ENCODE measurements at regions not wholly inside any gene's neighbourhood (a gene's known extent, or its start where the extent isn't known, plus 50 kb on each side); places are given as distances from the start of the nearest gene placed in this dataset.

DNA sequence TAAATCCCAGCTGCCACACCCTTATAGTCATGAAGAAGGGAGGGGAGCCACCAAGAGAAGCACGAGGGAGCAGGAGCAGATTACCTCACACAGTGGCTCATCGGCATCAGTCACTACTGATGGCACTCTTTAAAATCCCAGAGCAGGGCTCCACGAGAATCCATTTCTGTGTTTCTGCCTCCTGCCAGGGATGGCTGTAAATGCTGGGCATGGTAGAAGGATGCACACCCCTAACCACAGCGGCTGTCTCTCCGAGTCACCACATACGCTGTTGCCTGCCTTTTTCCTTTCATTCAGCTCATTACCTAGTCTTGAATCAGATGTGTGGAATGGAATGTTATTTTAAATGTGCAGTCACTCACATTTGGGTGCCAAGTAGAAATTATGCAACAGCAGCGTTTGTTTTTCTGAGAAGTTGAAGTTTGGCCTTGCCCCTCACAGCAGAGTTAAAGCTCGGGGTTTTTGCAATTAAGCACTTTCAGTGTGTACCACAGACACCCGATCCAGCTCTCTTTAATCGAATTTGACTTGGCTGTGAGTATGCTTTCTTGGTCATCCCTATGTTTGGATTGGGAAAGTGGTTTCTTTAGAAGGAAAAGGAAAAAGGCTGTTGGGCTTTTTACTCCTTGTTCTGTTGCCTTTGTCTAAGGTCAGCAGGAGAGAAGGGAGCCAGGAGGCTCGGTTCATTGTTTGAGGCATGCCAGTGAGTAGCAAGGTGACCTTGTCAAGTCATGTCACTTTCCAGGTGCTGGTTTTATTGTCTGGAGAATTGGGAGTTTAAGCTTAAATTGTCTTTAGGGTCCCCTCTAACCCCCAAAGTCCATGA is 284.2 kb upstream of the TPM1 start:
- Histone ChIP-seq H3K36me3 (replicated peaks; ENCODE audit: insufficient read depth, low read length) (no peaks in the 10 kb centered on the region), H3K4me1 (ENCODE audit: low read length) (no peaks in the 10 kb centered on the region), H3K4me3 (ENCODE audit: low read length) (no peak overlapping the region), H3K79me2 (ENCODE audit: low read length) (no peaks in the 10 kb centered on the region), H3K4me2 (ENCODE audit: low read depth, low read length) (no peak overlapping the region), H4K20me1 (ENCODE audit: insufficient read depth, low read length) (no peaks in the 10 kb centered on the region), H3K27me3 (replicated peaks; ENCODE audit: insufficient read depth, low read length) (no peaks in the 10 kb centered on the region), H3F3A (ENCODE audit: insufficient read depth, low read length) (no peaks in the 10 kb centered on the region), H3K9me2 (replicated peaks; ENCODE audit: insufficient read depth, low read length) (no peaks in the 10 kb centered on the region), H3K27ac (ENCODE audit: low read length) (no peak overlapping the region), H2AFZ (ENCODE audit: low read length) (no peak overlapping the region), H3K9me3 (replicated peaks; ENCODE audit: insufficient read depth, low read length) (no peaks in the 10 kb centered on the region), H3K9ac (ENCODE audit: low read length) (no peak overlapping the region)
- TF ChIP-seq EZH2phosphoT487 (IDR thresholded peaks at IDR 0.05; ENCODE audit: low read length) (no peak), CTCF (IDR thresholded peaks at IDR 0.05; ENCODE audit: low read length) (no peak), EZH2 (optimal IDR thresholded peaks at IDR 0.05; ENCODE audit: low read depth, low read length) (no peak)
- DNase-seq: no peak

DNA sequence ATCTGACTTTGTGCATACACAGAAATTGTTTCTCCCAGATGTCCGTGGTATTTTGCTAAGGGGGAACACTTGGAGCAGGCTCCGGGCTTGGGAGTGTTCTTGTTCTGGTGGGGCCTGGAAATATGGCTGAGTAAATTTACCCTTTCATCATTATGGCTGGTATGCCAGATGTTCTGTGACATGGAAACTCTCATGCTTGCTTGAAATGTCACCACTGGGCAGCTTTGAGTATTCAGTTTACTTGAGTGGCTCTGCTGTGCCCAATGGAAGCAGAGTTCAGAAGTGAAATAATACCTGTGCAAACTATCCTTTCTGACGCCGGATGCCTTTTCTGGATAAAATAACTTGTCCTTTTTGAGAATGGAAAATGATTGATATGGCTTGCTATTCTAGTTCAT is 283.6 kb upstream of the TPM1 start:
- TF ChIP-seq EZH2phosphoT487 (IDR thresholded peaks at IDR 0.05; ENCODE audit: low read length) (no peak), CTCF (IDR thresholded peaks at IDR 0.05; ENCODE audit: low read length) (no peak), EZH2 (optimal IDR thresholded peaks at IDR 0.05; ENCODE audit: low read depth, low read length) (no peak)
- Histone ChIP-seq H4K20me1 (ENCODE audit: insufficient read depth, low read length) (no peaks in the 10 kb centered on the region), H3K36me3 (replicated peaks; ENCODE audit: insufficient read depth, low read length) (no peaks in the 10 kb centered on the region), H3K9me2 (replicated peaks; ENCODE audit: insufficient read depth, low read length) (no peaks in the 10 kb centered on the region), H2AFZ (ENCODE audit: low read length) (no peak overlapping the region), H3K4me1 (ENCODE audit: low read length) (no peaks in the 10 kb centered on the region), H3K27me3 (replicated peaks; ENCODE audit: insufficient read depth, low read length) (no peaks in the 10 kb centered on the region), H3K9ac (ENCODE audit: low read length) (no peak overlapping the region), H3F3A (ENCODE audit: insufficient read depth, low read length) (no peaks in the 10 kb centered on the region), H3K27ac (ENCODE audit: low read length) (no peak overlapping the region), H3K4me3 (ENCODE audit: low read length) (no peak overlapping the region), H3K79me2 (ENCODE audit: low read length) (no peaks in the 10 kb centered on the region), H3K4me2 (ENCODE audit: low read depth, low read length) (no peak overlapping the region), H3K9me3 (replicated peaks; ENCODE audit: insufficient read depth, low read length) (no peaks in the 10 kb centered on the region)
- DNase-seq: no peak

DNA sequence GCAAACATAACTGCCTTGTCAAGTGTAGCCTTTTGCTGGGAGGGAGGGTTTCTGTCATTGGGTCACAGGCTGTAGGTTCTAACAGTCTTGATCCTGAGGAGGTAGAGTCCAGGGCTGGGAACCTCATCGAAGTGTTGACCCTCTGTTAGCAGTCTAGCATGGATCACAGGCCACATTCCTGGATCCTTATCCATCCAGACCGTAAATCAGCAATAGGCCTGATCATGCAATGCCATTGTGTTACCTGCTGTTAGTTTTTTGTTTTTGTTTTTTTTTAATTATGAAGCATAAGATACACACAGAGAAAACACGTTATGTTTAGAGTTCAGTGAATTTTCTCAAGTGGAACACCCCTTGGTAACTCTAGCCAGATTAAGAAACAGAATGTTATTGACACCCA is 282.0 kb upstream of the TPM1 start:
- no peak overlapping the region for H3K9ac ChIP-seq (ENCODE audit: low read length)
- H3K4me2 ChIP-seq (ENCODE audit: low read depth, low read length): no peak overlapping the region
- H3K27me3 ChIP-seq (replicated peaks; ENCODE audit: insufficient read depth, low read length): no peaks in the 10 kb centered on the region
- no peaks in the 10 kb centered on the region for H4K20me1 ChIP-seq (ENCODE audit: insufficient read depth, low read length)
- no peak for TF ChIP-seq EZH2phosphoT487 (IDR thresholded peaks at IDR 0.05; ENCODE audit: low read length)
- TF ChIP-seq CTCF (IDR thresholded peaks at IDR 0.05; ENCODE audit: low read length): no peak
- H3K36me3 ChIP-seq (replicated peaks; ENCODE audit: insufficient read depth, low read length): no peaks in the 10 kb centered on the region
- H3K79me2 ChIP-seq (ENCODE audit: low read length): no peaks in the 10 kb centered on the region
- no peak overlapping the region for H3K27ac ChIP-seq (ENCODE audit: low read length)
- DNase-seq: no peak
- no peaks in the 10 kb centered on the region for H3F3A ChIP-seq (ENCODE audit: insufficient read depth, low read length)
- H3K4me1 ChIP-seq (ENCODE audit: low read length): no peaks in the 10 kb centered on the region
- H3K9me2 ChIP-seq (replicated peaks; ENCODE audit: insufficient read depth, low read length): no peaks in the 10 kb centered on the region
- no peak overlapping the region for H2AFZ ChIP-seq (ENCODE audit: low read length)
- H3K9me3 ChIP-seq (replicated peaks; ENCODE audit: insufficient read depth, low read length): no peaks in the 10 kb centered on the region
- no peak overlapping the region for H3K4me3 ChIP-seq (ENCODE audit: low read length)

Data from MM.1S (cell line).